ENCODE measurements at regions not wholly inside any gene's neighbourhood (a gene's known extent, or its start where the extent isn't known, plus 50 kb on each side); places are given as distances from the start of the nearest gene placed in this dataset.

- Histone ChIP-seq H3K4me3 (ENCODE audit: low read depth, low read length) (no peak overlapping the region), H3K36me3 (no peaks in the 10 kb centered on the region), H3K27me3 (ENCODE audit: insufficient read depth, low read depth, severe bottlenecking) (no peaks in the 10 kb centered on the region), H3K9me3 (ENCODE audit: severe bottlenecking) (no peaks in the 10 kb centered on the region), H3K27ac (no peak overlapping the region)
- no peak for DNase-seq
- no peak for TF ChIP-seq CTCF (IDR thresholded peaks at IDR 0.05; ENCODE audit: low read depth, low read length)
Measured at GRCh38 chr5:88488561-88488960, 219.9 kb upstream of the TMEM161B start.

GRCh38 chr5:88488130-88488529, 219.5 kb upstream of the TMEM161B start:
- DNase-seq, result no peak
- Histone ChIP-seq H3K36me3 (no peaks in the 10 kb centered on the region), H3K4me3 (ENCODE audit: low read depth, low read length) (no peak overlapping the region), H3K27me3 (ENCODE audit: insufficient read depth, low read depth, severe bottlenecking) (no peaks in the 10 kb centered on the region), H3K9me3 (ENCODE audit: severe bottlenecking) (no peaks in the 10 kb centered on the region), H3K27ac (no peak overlapping the region)
- TF ChIP-seq CTCF (IDR thresholded peaks at IDR 0.05; ENCODE audit: low read depth, low read length), result no peak

- TF ChIP-seq CTCF (IDR thresholded peaks at IDR 0.05; ENCODE audit: low read depth, low read length), result no peak
Measured at GRCh38 chr5:88487066-88487465, 218.4 kb upstream of the TMEM161B start.

GRCh38 chr5:88486431-88486830, 217.8 kb upstream of the TMEM161B start:
- H3K27me3 ChIP-seq (ENCODE audit: insufficient read depth, low read depth, severe bottlenecking), result no peaks in the 10 kb centered on the region

More at GRCh38 chr5:88487066-88487465, 218.4 kb upstream of the TMEM161B start:
- no peak for DNase-seq
- Histone ChIP-seq H3K36me3 (no peaks in the 10 kb centered on the region), H3K9me3 (ENCODE audit: severe bottlenecking) (no peaks in the 10 kb centered on the region), H3K27me3 (ENCODE audit: insufficient read depth, low read depth, severe bottlenecking) (no peaks in the 10 kb centered on the region), H3K27ac (no peak overlapping the region), H3K4me3 (ENCODE audit: low read depth, low read length) (no peak overlapping the region)

GRCh38 chr5:88485531-88485930, 216.9 kb upstream of the TMEM161B start:
- no peak for TF ChIP-seq CTCF (IDR thresholded peaks at IDR 0.05; ENCODE audit: low read depth, low read length)
- H3K27ac ChIP-seq, result no peak overlapping the region
- DNase-seq, result no peak
- no peaks in the 10 kb centered on the region for H3K36me3 ChIP-seq
- H3K27me3 ChIP-seq (ENCODE audit: insufficient read depth, low read depth, severe bottlenecking), result no peaks in the 10 kb centered on the region
- H3K9me3 ChIP-seq (ENCODE audit: severe bottlenecking), result no peaks in the 10 kb centered on the region
- H3K4me3 ChIP-seq (ENCODE audit: low read depth, low read length), result no peak overlapping the region

More at GRCh38 chr5:88486431-88486830, 217.8 kb upstream of the TMEM161B start:
- Histone ChIP-seq H3K9me3 (ENCODE audit: severe bottlenecking) (no peaks in the 10 kb centered on the region), H3K36me3 (no peaks in the 10 kb centered on the region), H3K27ac (no peak overlapping the region), H3K4me3 (ENCODE audit: low read depth, low read length) (no peak overlapping the region)
- DNase-seq, result no peak
- no peak for TF ChIP-seq CTCF (IDR thresholded peaks at IDR 0.05; ENCODE audit: low read depth, low read length)

GRCh38 chr5:88483964-88484672, 215.5 kb upstream of the TMEM161B start:
- Histone ChIP-seq H3K27ac (no peak overlapping the region), H3K9me3 (ENCODE audit: severe bottlenecking) (no peaks in the 10 kb centered on the region), H3K36me3 (no peaks in the 10 kb centered on the region), H3K27me3 (ENCODE audit: insufficient read depth, low read depth, severe bottlenecking) (no peaks in the 10 kb centered on the region), H3K4me3 (ENCODE audit: low read depth, low read length) (no peak overlapping the region)
- no peak for DNase-seq
- no peak for TF ChIP-seq CTCF (IDR thresholded peaks at IDR 0.05; ENCODE audit: low read depth, low read length)
